GM12891 (cell line): ENCODE measurements at regions not wholly inside any gene's neighbourhood (a gene's known extent, or its start where the extent isn't known, plus 50 kb on each side); places are given as distances from the start of the nearest gene placed in this dataset.

ENCODE experiments used
- PAX5 ChIP-seq: IDR thresholded peaks from 2 replicates; pipeline ENCODE4 v1.6.1; 2011; ENCODE audit warnings: low read length, moderate library complexity, mild to moderate bottlenecking; ENCODE audit not compliant: insufficient read depth, severe bottlenecking
- POLR2A ChIP-seq: IDR thresholded peaks from 2 replicates; pipeline ENCODE4 v1.6.1; 2011; ENCODE audit warnings: low read depth, low read length, control low read depth
- POLR2AphosphoS5 ChIP-seq: IDR thresholded peaks from 2 replicates; pipeline ENCODE4 v1.6.1; 2011; ENCODE audit warnings: low read depth, low read length, control low read depth
- POU2F2 ChIP-seq: IDR thresholded peaks from 2 replicates; pipeline ENCODE4 v1.6.1; 2011; ENCODE audit warnings: low read depth, mild to moderate bottlenecking, control low read depth, low read length, moderate library complexity
- SPI1 ChIP-seq: IDR thresholded peaks from 2 replicates; pipeline ENCODE4 v1.6.1; 2011; ENCODE audit warnings: low read depth, low read length, control low read depth
- TAF1 ChIP-seq: IDR thresholded peaks from 2 replicates; pipeline ENCODE4 v1.6.1; 2011; ENCODE audit warnings: low read depth, low read length, control low read depth

DNA sequence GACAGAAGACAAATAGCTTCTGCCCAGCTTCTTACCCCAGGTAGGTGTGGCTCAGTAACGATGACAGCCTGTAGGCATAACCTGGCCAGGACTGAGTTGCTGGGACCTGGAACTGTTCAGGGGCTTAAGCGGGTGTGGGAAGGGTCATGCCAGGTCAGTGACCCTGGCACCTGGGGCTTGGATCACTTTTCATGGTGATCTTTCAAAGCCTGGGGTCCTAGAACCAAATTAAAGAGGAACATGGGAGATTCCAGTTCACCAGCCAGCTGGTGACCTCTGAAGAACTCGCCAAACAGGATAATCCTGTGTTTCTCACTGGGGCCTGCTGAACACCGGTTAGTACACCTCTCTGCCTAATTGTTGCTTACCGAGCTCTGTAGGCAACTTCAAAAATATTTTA is 102.6 kb upstream of the LMNTD1 start:
- TF ChIP-seq TAF1, result no peak
- no peak for TF ChIP-seq POLR2A
- TF ChIP-seq POLR2AphosphoS5, result no peak
- no peak for TF ChIP-seq SPI1
- TF ChIP-seq PAX5, result no peak
- no peak for TF ChIP-seq POU2F2
